PC-9 (cell line): ENCODE measurements at regions not wholly inside any gene's neighbourhood (a gene's known extent, or its start where the extent isn't known, plus 50 kb on each side); places are given as distances from the start of the nearest gene placed in this dataset.

Experiments
- BruUV-seq: library from RNA; stranded (reverse); fragments of 400-500 nt; replicated peaks from 2 replicates; lab custom pipeline; 2021; lab: Mats Ljungman, UMichigan
- CTCF ChIA-PET: fragments of 300-600 bp; sonication (Branson Sonifier 250); formaldehyde crosslinking; loops from one replicate; lab custom pipeline; 2022; ENCODE audit warnings: antibody characterized with exemption; lab: Charles Lee
- POLR2A ChIA-PET: fragments of 300-600 bp; sonication (Branson Sonifier 250); formaldehyde crosslinking; loops from one replicate; lab custom pipeline; 2022; ENCODE audit warnings: antibody characterized with exemption; ENCODE audit not compliant: unreplicated experiment; lab: Charles Lee
- DNase-seq, 2 experiments: peaks; one replicate each; pipeline versions ENCODE4 v3.0.0 to v3.0.0-alpha.2; 2015 to 2022; ENCODE audit warnings: mixed read lengths in 1 of 2
- H2AFZ ChIP-seq: fragments of 200-600 bp; sonication (generic); 2 replicates; pipeline ENCODE4 v1.8.1; 2017; ENCODE audit warnings: antibody characterized with exemption
- H3F3A ChIP-seq: fragments of 200-600 bp; sonication (generic); 2 replicates; pipeline ENCODE4 v1.8.1; 2017; ENCODE audit warnings: antibody characterized with exemption, mild to moderate bottlenecking, low read depth; ENCODE audit not compliant: insufficient read depth
- H3K27ac ChIP-seq: fragments of 200-600 bp; sonication (generic); 2 replicates; pipeline ENCODE4 v1.6.1; 2016; ENCODE audit warnings: mixed run types
- H3K27me3 ChIP-seq: fragments of 200-600 bp; sonication (generic); 2 replicates; pipeline ENCODE4 v1.6.1; 2016; ENCODE audit warnings: low read depth, mixed run types; ENCODE audit not compliant: insufficient read depth
- H3K36me3 ChIP-seq: fragments of 200-600 bp; sonication (generic); 2 replicates; pipeline ENCODE4 v1.6.1; 2016; ENCODE audit warnings: low read depth, mixed run types
- H3K4me1 ChIP-seq: fragments of 200-600 bp; sonication (generic); replicated peaks from 2 replicates; pipeline ENCODE4 v1.6.1; 2016; ENCODE audit warnings: mixed run types; ENCODE audit not compliant: insufficient read depth
- H3K4me2 ChIP-seq: fragments of 200-600 bp; sonication (generic); 2 replicates; pipeline ENCODE4 v1.6.1; 2017; ENCODE audit warnings: mixed run types
- H3K4me3 ChIP-seq: fragments of 200-600 bp; sonication (generic); 2 replicates; pipeline ENCODE4 v1.6.1; 2016; ENCODE audit warnings: mixed run types
- H3K79me2 ChIP-seq: fragments of 200-600 bp; sonication (generic); 2 replicates; pipeline ENCODE4 v1.6.1; 2017; ENCODE audit warnings: low read depth, mixed run types
- H3K9me2 ChIP-seq: fragments of 200-600 bp; sonication (generic); 2 replicates; pipeline ENCODE4 v1.8.1; 2017; ENCODE audit warnings: mild to moderate bottlenecking; ENCODE audit not compliant: insufficient read depth
- H3K9me3 ChIP-seq: fragments of 200-600 bp; sonication (generic); 2 replicates; pipeline ENCODE4 v1.8.1; 2016; ENCODE audit warnings: low read depth; ENCODE audit not compliant: insufficient read depth
- H4K20me1 ChIP-seq: fragments of 200-600 bp; sonication (generic); 2 replicates; pipeline ENCODE4 v1.8.1; 2017; ENCODE audit not compliant: insufficient read depth
- EZH2 ChIP-seq: fragments of 200-600 bp; sonication (generic); IDR thresholded peaks from 2 replicates; pipeline ENCODE4 v1.8.0; 2017; ENCODE audit warnings: antibody characterized with exemption, low read depth
- intact Hi-C: fragments of 100-400 bp; cut with micrococcal nuclease; formaldehyde crosslinking; loops from one replicate; pipeline ENCODE4 v1.10.0; 2022; ENCODE audit not compliant: unreplicated experiment
- TF ChIP-seq, protein P1 (sequence below): fragments of 200-600 bp; sonication (generic); conservative IDR thresholded peaks from 2 replicates; pipeline ENCODE4 v1.6.1; 2017; ENCODE audit warnings: mixed run types, antibody characterized with exemption, mild to moderate bottlenecking, moderate library complexity

- H2AFZ ChIP-seq: no peak overlapping the region
- H3K9me2 ChIP-seq: no peaks in the 10 kb centered on the region
- no TSS peak for BruUV-seq
- no peaks in the 10 kb centered on the region for H3K27me3 ChIP-seq
- no peaks in the 10 kb centered on the region for H3K36me3 ChIP-seq
- H3K4me3 ChIP-seq: no peak overlapping the region
- intact Hi-C loops: no loop called here
- no peaks in the 10 kb centered on the region for H3K79me2 ChIP-seq
- no peaks in the 10 kb centered on the region for H3F3A ChIP-seq
- H3K4me1 ChIP-seq: no peaks in the 10 kb centered on the region
- CTCF ChIA-PET: no interaction called here
- POLR2A ChIA-PET: no interaction called here
- no peaks in the 10 kb centered on the region for H4K20me1 ChIP-seq
- no peak for TF ChIP-seq EZH2
- TF ChIP-seq, protein P1, sequence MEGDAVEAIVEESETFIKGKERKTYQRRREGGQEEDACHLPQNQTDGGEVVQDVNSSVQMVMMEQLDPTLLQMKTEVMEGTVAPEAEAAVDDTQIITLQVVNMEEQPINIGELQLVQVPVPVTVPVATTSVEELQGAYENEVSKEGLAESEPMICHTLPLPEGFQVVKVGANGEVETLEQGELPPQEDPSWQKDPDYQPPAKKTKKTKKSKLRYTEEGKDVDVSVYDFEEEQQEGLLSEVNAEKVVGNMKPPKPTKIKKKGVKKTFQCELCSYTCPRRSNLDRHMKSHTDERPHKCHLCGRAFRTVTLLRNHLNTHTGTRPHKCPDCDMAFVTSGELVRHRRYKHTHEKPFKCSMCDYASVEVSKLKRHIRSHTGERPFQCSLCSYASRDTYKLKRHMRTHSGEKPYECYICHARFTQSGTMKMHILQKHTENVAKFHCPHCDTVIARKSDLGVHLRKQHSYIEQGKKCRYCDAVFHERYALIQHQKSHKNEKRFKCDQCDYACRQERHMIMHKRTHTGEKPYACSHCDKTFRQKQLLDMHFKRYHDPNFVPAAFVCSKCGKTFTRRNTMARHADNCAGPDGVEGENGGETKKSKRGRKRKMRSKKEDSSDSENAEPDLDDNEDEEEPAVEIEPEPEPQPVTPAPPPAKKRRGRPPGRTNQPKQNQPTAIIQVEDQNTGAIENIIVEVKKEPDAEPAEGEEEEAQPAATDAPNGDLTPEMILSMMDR: no peak
- no peak overlapping the region for H3K4me2 ChIP-seq
- no peak for DNase-seq
- H3K27ac ChIP-seq: no peak overlapping the region
- no peaks in the 10 kb centered on the region for H3K9me3 ChIP-seq
These were observed 707.1 kb upstream of the SPRY2 start for GRCh38 chr13:81048026-81048461.

DNA sequence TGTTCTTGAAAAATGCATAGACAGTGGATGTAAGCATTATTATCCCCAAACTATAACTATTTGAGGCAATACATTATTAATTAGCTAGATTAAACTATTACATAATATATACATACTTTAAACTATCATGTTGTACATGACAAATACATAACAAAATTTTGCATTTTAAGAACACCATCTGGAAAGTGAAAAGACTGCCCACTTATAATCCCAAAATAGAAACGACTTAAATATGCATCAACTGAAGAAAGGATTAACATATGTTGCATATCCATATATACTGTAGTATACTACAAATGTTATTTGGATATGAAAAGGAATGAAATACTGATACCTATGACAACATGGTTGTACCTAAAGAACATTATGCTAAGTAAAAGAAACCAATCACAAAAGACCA lies 700.8 kb upstream of the SPRY2 start:
- Histone ChIP-seq H3K79me2 (no peaks in the 10 kb centered on the region), H2AFZ (no peak overlapping the region), H4K20me1 (no peaks in the 10 kb centered on the region), H3K9me3 (no peaks in the 10 kb centered on the region), H3K27ac (no peak overlapping the region), H3K27me3 (no peaks in the 10 kb centered on the region), H3K9me2 (no peaks in the 10 kb centered on the region), H3K36me3 (no peaks in the 10 kb centered on the region), H3K4me1 (no peaks in the 10 kb centered on the region), H3K4me2 (no peak overlapping the region), H3K4me3 (no peak overlapping the region), H3F3A (no peaks in the 10 kb centered on the region)
- intact Hi-C loops: no loop called here
- no peak for DNase-seq
- TF ChIP-seq, protein P1: no peak
- no peak for TF ChIP-seq EZH2
- POLR2A ChIA-PET: no interaction called here
- BruUV-seq: no TSS peak
- CTCF ChIA-PET: no interaction called here

DNA sequence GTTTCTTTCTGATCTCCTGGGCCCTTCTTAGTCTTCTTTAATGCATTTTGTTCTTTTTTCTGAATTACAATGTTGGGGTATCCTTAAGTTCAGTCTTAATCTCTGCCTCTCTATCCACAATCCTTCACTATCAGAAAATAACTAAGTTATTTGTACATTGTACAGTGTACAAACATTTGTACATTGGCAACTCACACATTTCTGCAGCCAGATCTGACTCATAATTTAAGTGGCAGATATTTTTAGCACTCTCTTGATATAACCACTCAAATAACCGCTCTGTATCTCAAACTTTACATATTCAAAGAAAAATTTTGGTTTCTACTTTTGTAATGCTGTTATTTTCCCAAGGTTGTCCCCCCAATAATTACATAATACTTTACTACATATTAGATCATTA lies 691.1 kb upstream of the SPRY2 start:
- intact Hi-C loops: no loop called here
- H3K9me2 ChIP-seq: no peaks in the 10 kb centered on the region

More for the DNA sequence above, 691.1 kb upstream of the SPRY2 start:
- H3K4me3 ChIP-seq: no peak overlapping the region
- DNase-seq: no peak
- H3K4me2 ChIP-seq: no peak overlapping the region
- no peaks in the 10 kb centered on the region for H3K79me2 ChIP-seq
- H3K36me3 ChIP-seq: no peaks in the 10 kb centered on the region
- H3K4me1 ChIP-seq: no peaks in the 10 kb centered on the region
- H3K9me3 ChIP-seq: no peaks in the 10 kb centered on the region
- TF ChIP-seq EZH2: no peak
- TF ChIP-seq, protein P1: no peak
- no peaks in the 10 kb centered on the region for H4K20me1 ChIP-seq
- ChIA-PET CTCF (no interaction called here), POLR2A (no interaction called here)
- H3K27ac ChIP-seq: no peak overlapping the region
- no peaks in the 10 kb centered on the region for H3F3A ChIP-seq
- BruUV-seq: no TSS peak
- no peaks in the 10 kb centered on the region for H3K27me3 ChIP-seq
- H2AFZ ChIP-seq: no peak overlapping the region
